GM12878 (cell line): ENCODE measurements at regions not wholly inside any gene's neighbourhood (a gene's known extent, or its start where the extent isn't known, plus 50 kb on each side); places are given as distances from the start of the nearest gene placed in this dataset.

Experiments
- ATAC-seq: fragments of 200-7000 bp; cut with Tn5 transposase; 3 replicates; pipeline ENCODE4 v1.9.1; 2020; ENCODE audit warnings: mild to moderate bottlenecking, moderate library complexity
- BruUV-seq: library from RNA; stranded (reverse); fragments of 400-500 nt; replicated peaks from 2 replicates; lab custom pipeline; 2021; lab: Mats Ljungman, UMichigan
- CTCF ChIA-PET: fragments of 300-600 bp; sonication (Branson Sonifier 250); formaldehyde crosslinking; extraction: SDS; loops from one replicate; lab custom pipeline; 2021; ENCODE audit warnings: inconsistent platforms; lab: Yijun Ruan, JAX
- POLR2A ChIA-PET: fragments of 350-600 bp; formaldehyde crosslinking; extraction: SDS; loops from one replicate; lab custom pipeline; 2021; ENCODE audit warnings: inconsistent platforms; lab: Charles Lee
- RAD21 ChIA-PET: fragments of 300-600 bp; sonication (Branson Sonifier 250); formaldehyde crosslinking; loops from one replicate; lab custom pipeline; 2023; ENCODE audit warnings: antibody characterized with exemption; ENCODE audit not compliant: unreplicated experiment; lab: Charles Lee
- SMC1A ChIA-PET: fragments of 300-600 bp; sonication (Branson Sonifier 250); formaldehyde crosslinking; loops from one replicate; lab custom pipeline; 2023; ENCODE audit not compliant: unreplicated experiment, uncharacterized antibody; lab: Charles Lee
- DNase-seq: peaks from one replicate; pipeline ENCODE4 v3.0.0-alpha.2; 2011; ENCODE audit warnings: low read depth, low spot score
- FAIRE-seq: peaks from 3 replicates; lab custom pipeline; 2011; peaks lifted over from hg19 to GRCh38; lab: Jason Lieb, UNC
- H2AFZ ChIP-seq: 2 replicates; pipeline ENCODE4 v1.6.0; 2011; ENCODE audit warnings: low read depth, low read length, control low read depth; ENCODE audit not compliant: control insufficient read depth
- H3K27ac ChIP-seq: 2 replicates; pipeline ENCODE4 v1.5.1; 2011; ENCODE audit warnings: control low read depth; ENCODE audit not compliant: control insufficient read depth, insufficient read depth
- H3K27me3 ChIP-seq, 2 experiments: replicated peaks in 1 of 2; 2 replicates each; pipeline versions ENCODE4 v1.6.0 to v1.6.1; 2011; ENCODE audit warnings: low read length in 1 of 2; ENCODE audit not compliant: control insufficient read depth in 2 of 2, insufficient read depth in 2 of 2
- H3K36me3 ChIP-seq, 2 experiments: 2 replicates each; pipeline ENCODE4 v1.5.1; 2011; ENCODE audit warnings: low read length in 1 of 2; ENCODE audit not compliant: control insufficient read depth in 2 of 2, insufficient read depth in 2 of 2
- H3K4me1 ChIP-seq: 2 replicates; pipeline ENCODE4 v1.6.1; 2011; ENCODE audit warnings: mild to moderate bottlenecking, low read length, moderate library complexity, mixed read lengths; ENCODE audit not compliant: control insufficient read depth, insufficient read depth
- H3K4me2 ChIP-seq: 2 replicates; pipeline ENCODE4 v1.6.0; 2011; ENCODE audit warnings: control low read depth; ENCODE audit not compliant: control insufficient read depth, insufficient read depth
- H3K4me3 ChIP-seq: fragments of 200-600 bp; sonication (generic); 2 replicates; pipeline ENCODE4 v1.5.1; 2016
- H3K79me2 ChIP-seq: 2 replicates; pipeline ENCODE4 v1.6.0; 2011; ENCODE audit warnings: low read length; ENCODE audit not compliant: control insufficient read depth, insufficient read depth
- H3K9ac ChIP-seq: 2 replicates; pipeline ENCODE4 v1.8.0; 2011; ENCODE audit warnings: low read length, control low read depth, mixed read lengths; ENCODE audit not compliant: control insufficient read depth, insufficient read depth
- H3K9me3 ChIP-seq: replicated peaks from 3 replicates; pipeline ENCODE4 v1.5.1; 2011; ENCODE audit warnings: mild to moderate bottlenecking, low read length; ENCODE audit not compliant: control insufficient read depth, insufficient read depth
- H4K20me1 ChIP-seq: 2 replicates; pipeline ENCODE4 v1.6.0; 2011; ENCODE audit not compliant: control insufficient read depth, insufficient read depth
- E4F1 ChIP-seq: fragments of 450-650 bp; IDR thresholded peaks from 2 replicates; pipeline ENCODE4 v1.6.1; 2018; ENCODE audit warnings: borderline replicate concordance, mild to moderate bottlenecking; ENCODE audit not compliant: partially characterized antibody
- HCFC1 ChIP-seq: fragments of 150-350 bp; IDR thresholded peaks from 2 replicates; pipeline ENCODE4 v1.6.1; 2014; ENCODE audit warnings: low read length
- HSF1 ChIP-seq: fragments of 150-350 bp; IDR thresholded peaks from 2 replicates; pipeline ENCODE4 v1.6.1; 2014; ENCODE audit warnings: mild to moderate bottlenecking, low read depth, low read length
- IRF3 ChIP-seq: fragments of 450-650 bp; IDR thresholded peaks from 2 replicates; pipeline ENCODE4 v1.6.1; 2014; ENCODE audit warnings: mild to moderate bottlenecking
- MEF2B ChIP-seq: fragments of 450-650 bp; IDR thresholded peaks from 2 replicates; pipeline ENCODE4 v1.6.1; 2018; ENCODE audit warnings: mild to moderate bottlenecking, moderate library complexity; ENCODE audit not compliant: partially characterized antibody, poor library complexity, severe bottlenecking
- MTA3 ChIP-seq: IDR thresholded peaks from 2 replicates; pipeline ENCODE4 v1.6.1; 2012; ENCODE audit warnings: low read length, inconsistent platforms, borderline replicate concordance
- PAX5 ChIP-seq: IDR thresholded peaks from 2 replicates; pipeline ENCODE4 v1.6.1; 2011; ENCODE audit warnings: low read depth, low read length, borderline replicate concordance
- PKNOX1 ChIP-seq: fragments of 450-650 bp; IDR thresholded peaks from 2 replicates; pipeline ENCODE4 v1.6.1; 2016; ENCODE audit warnings: mild to moderate bottlenecking
- RB1 ChIP-seq: fragments of 450-650 bp; formaldehyde crosslinking; IDR thresholded peaks from 2 replicates; pipeline ENCODE4 v1.6.1; 2017; ENCODE audit warnings: mild to moderate bottlenecking, borderline replicate concordance
- RUNX3 ChIP-seq: IDR thresholded peaks from 2 replicates; pipeline ENCODE4 v1.6.1; 2012; ENCODE audit warnings: low read length, inconsistent platforms
- SMAD1 ChIP-seq: fragments of 450-650 bp; IDR thresholded peaks from 2 replicates; pipeline ENCODE4 v1.6.1; 2018; ENCODE audit warnings: mild to moderate bottlenecking, low read depth; ENCODE audit not compliant: partially characterized antibody
- YBX1 ChIP-seq: fragments of 450-650 bp; IDR thresholded peaks from 2 replicates; pipeline ENCODE4 v1.6.1; 2016; ENCODE audit warnings: antibody characterized with exemption
- ZBTB4 ChIP-seq: fragments of 450-650 bp; formaldehyde crosslinking; IDR thresholded peaks from 2 replicates; pipeline ENCODE4 v1.4.0; 2022; ENCODE audit warnings: mild to moderate bottlenecking, moderate library complexity
- ZNF217 ChIP-seq: fragments of 450-650 bp; IDR thresholded peaks from 2 replicates; pipeline ENCODE4 v1.6.1; 2017; ENCODE audit warnings: antibody characterized with exemption, mild to moderate bottlenecking
- WGBS: methylation state at CpG from one replicate; pipeline ENCODE4 v1.1.6; 2016; ENCODE audit warnings: low lambda C conversion rate; ENCODE audit not compliant: insufficient replicate concordance, insufficient coverage; ENCODE audit errors: missing lambda C conversion rate; 5-methylcytosine and 5-hydroxymethylcytosine counted together
- in situ Hi-C: fragments of 300-500 bp; cut with MboI; formaldehyde crosslinking; loops from 9 replicates; pipeline ENCODE4 v1.14.3; 2018; ENCODE audit warnings: mixed read lengths
- intact Hi-C: fragments of 100-400 bp; cut with micrococcal nuclease; formaldehyde crosslinking; loops from one replicate; pipeline ENCODE4 v1.14.2; 2022; ENCODE audit not compliant: unreplicated experiment

DNA sequence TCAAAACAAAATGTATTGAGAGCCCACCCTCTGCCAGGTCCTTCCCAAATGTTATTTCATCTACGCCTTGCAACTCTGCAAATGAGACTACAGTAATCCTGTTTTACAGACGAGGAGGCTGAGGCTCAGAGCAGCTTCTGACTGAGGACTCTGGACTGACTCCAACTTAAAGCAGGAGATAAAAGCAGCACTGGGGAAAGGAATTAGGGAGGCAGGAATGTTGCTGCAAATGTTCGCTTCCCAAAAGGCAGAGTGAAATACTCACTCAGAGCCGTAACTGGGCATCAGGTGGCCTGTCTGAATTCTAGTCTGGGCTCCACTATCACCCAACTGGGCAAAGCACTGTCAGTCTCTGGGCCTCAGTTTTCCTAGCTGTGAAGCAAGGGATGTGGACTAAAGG lies 94.7 kb upstream of the SRD5A3 start (continued):
- TF ChIP-seq SMAD1, result no peak
- no peak for TF ChIP-seq RB1
- TF ChIP-seq E4F1, result no peak
- no peak for TF ChIP-seq PAX5
- TF ChIP-seq YBX1, result no peak

GRCh38 chr4:55251896-55252295 lies 94.1 kb upstream of the SRD5A3 start:
- FAIRE-seq, result no peak
- WGBS, result 43% methylated on average over 5 of the region's 5 CpGs
- CTCF ChIA-PET, result no interaction called here
- intact Hi-C loops (no loop called here), in situ Hi-C loops (no loop called here)
- Histone ChIP-seq H3K27me3 (no peaks in the 10 kb centered on the region), H3K79me2 (no peaks in the 10 kb centered on the region), H3K36me3 (no peaks in the 10 kb centered on the region), H4K20me1 (no peaks in the 10 kb centered on the region), H3K27ac (no peak overlapping the region), H3K4me1 (no peaks in the 10 kb centered on the region), H2AFZ (no peak overlapping the region), H3K9me3 (no peaks in the 10 kb centered on the region), H3K9ac (no peak overlapping the region), H3K4me3 (no peak overlapping the region), H3K4me2 (no peak overlapping the region)
- RAD21 ChIA-PET, result no interaction called here
- no peak for DNase-seq
- SMC1A ChIA-PET, result interaction anchor here (0.6 to 0.9 kb wide), 3 partner anchors 8 to 789 kb away, joined by 3 read pairs; no protein-coding TSS in a partner anchor
- ATAC-seq, result no peak
- BruUV-seq, result no TSS peak
- POLR2A ChIA-PET, result no interaction called here
- TF ChIP-seq MTA3 (no peak), MEF2B (no peak), PAX5 (no peak), RUNX3 (no peak), ZNF217 (no peak), HCFC1 (no peak), ZBTB4 (CRISPR knock-in tag) (no peak), PKNOX1 (no peak), IRF3 (no peak), HSF1 (no peak)
